ENCODE measurements at regions not wholly inside any gene's neighbourhood (a gene's known extent, or its start where the extent isn't known, plus 50 kb on each side); places are given as distances from the start of the nearest gene placed in this dataset.

GRCh38 chr5:147068998-147069397 is 165.8 kb upstream of the STK32A start:
- TF ChIP-seq NFRKB (IDR thresholded peaks at IDR 0.05) = no peak
- TF ChIP-seq PKNOX1 (IDR thresholded peaks at IDR 0.05) = no peak
- no peak for TF ChIP-seq SUZ12 (IDR thresholded peaks at IDR 0.05)
- no peak for TF ChIP-seq FOXK2 (IDR thresholded peaks at IDR 0.05)
- no peak for TF ChIP-seq HDGF (IDR thresholded peaks at IDR 0.05; ENCODE audit: borderline replicate concordance)
- no peak for TF ChIP-seq ELF4 (IDR thresholded peaks at IDR 0.05)
- TF ChIP-seq SP1 (IDR thresholded peaks at IDR 0.05) = no peak

Measured in HEK293T (cell line).